ENCODE measurements at regions not wholly inside any gene's neighbourhood (a gene's known extent, or its start where the extent isn't known, plus 50 kb on each side); places are given as distances from the start of the nearest gene placed in this dataset.

- no peaks in the 10 kb centered on the region for H3K9me1 ChIP-seq (replicated peaks; ENCODE audit: control insufficient read depth, extremely low read depth, insufficient read depth, low read length)
- POLR2A ChIA-PET, result no interaction called here
- H3K4me2 ChIP-seq (ENCODE audit: insufficient read depth, low read length), result no peak overlapping the region
- TF ChIP-seq POLR2A (IDR thresholded peaks at IDR 0.05; ENCODE audit: low read depth, low read length) (no peak), MYC (IDR thresholded peaks at IDR 0.05; ENCODE audit: low read depth, low read length) (no peak), POLR2AphosphoS5 (IDR thresholded peaks at IDR 0.05; ENCODE audit: insufficient read depth, low read depth, low read length) (no peak), JUN (IDR thresholded peaks at IDR 0.05; ENCODE audit: borderline replicate concordance, insufficient read depth, insufficient read length, low read depth) (no peak), EZH2 (IDR thresholded peaks at IDR 0.05; ENCODE audit: borderline replicate concordance, low read depth, low read length, severe bottlenecking) (no peak), FOS (IDR thresholded peaks at IDR 0.05; ENCODE audit: borderline replicate concordance, insufficient read depth, low read length) (no peak), CTCF (IDR thresholded peaks at IDR 0.05; ENCODE audit: extremely low read depth in 1 of 2, insufficient read depth in 1 of 2, low read depth in 1 of 2, low read length in 2 of 2) (no peak), GATA2 (IDR thresholded peaks at IDR 0.05; ENCODE audit: insufficient read depth, insufficient read length, low read depth, low read length) (no peak)
- TF ChIP-seq, protein P1, sequence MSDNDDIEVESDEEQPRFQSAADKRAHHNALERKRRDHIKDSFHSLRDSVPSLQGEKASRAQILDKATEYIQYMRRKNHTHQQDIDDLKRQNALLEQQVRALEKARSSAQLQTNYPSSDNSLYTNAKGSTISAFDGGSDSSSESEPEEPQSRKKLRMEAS (IDR thresholded peaks at IDR 0.05; ENCODE audit: insufficient read depth, insufficient read length), result no peak
- dilution Hi-C loops (cut with MboI; ENCODE audit: extremely low pct_ligation_motif_present, low sequenced_read_pairs), result no loop called here
- no peaks in the 10 kb centered on the region for H3K27me3 ChIP-seq (ENCODE audit: control insufficient read depth in 2 of 2, insufficient read depth in 2 of 2, low read length in 2 of 2)
- H3K9ac ChIP-seq (replicated peaks; ENCODE audit: extremely low read depth, insufficient read depth, low read length), result no peak overlapping the region
- H3K27ac ChIP-seq (ENCODE audit: insufficient read depth, low read depth, low read length), result no peak overlapping the region
- H4K20me1 ChIP-seq (replicated peaks; ENCODE audit: control insufficient read depth, extremely low read depth, insufficient read depth, low read length), result no peaks in the 10 kb centered on the region
- H2AFZ ChIP-seq (ENCODE audit: low read depth, low read length), result no peak overlapping the region
- CTCF ChIA-PET, result no interaction called here
- intact Hi-C loops (cut with micrococcal nuclease), result no loop called here
- FAIRE-seq (no peak), DNase-seq (ENCODE audit: low read depth, low spot score) (no peak)
- no peaks in the 10 kb centered on the region for H3K36me3 ChIP-seq (ENCODE audit: control insufficient read depth in 2 of 2, extremely low read depth in 1 of 2, insufficient read depth in 2 of 2, low read length in 2 of 2)
- H3K4me1 ChIP-seq (ENCODE audit: control insufficient read depth, extremely low read depth, insufficient read depth, low read length), result no peaks in the 10 kb centered on the region
- BruUV-seq (replicated peaks), result no TSS peak
- H3K9me3 ChIP-seq (replicated peaks; ENCODE audit: control insufficient read depth, insufficient read depth, low read length), result no peaks in the 10 kb centered on the region
- H3K79me2 ChIP-seq (ENCODE audit: control insufficient read depth, insufficient read depth, low read length), result no peaks in the 10 kb centered on the region
- H3K4me3 ChIP-seq (replicated peaks in 1 of 3; ENCODE audit: insufficient read depth in 1 of 3, low read depth in 1 of 3, low read length in 3 of 3), result no peak overlapping the region
Measured at GRCh38 chr2:195289081-195289480, 367.9 kb upstream of the SLC39A10 start.

Measured in endothelial cell of umbilical vein (primary cell).